SK-N-MC (cell line): ENCODE measurements at regions not wholly inside any gene's neighbourhood (a gene's known extent, or its start where the extent isn't known, plus 50 kb on each side); places are given as distances from the start of the nearest gene placed in this dataset.

Experiments used
- EZH2 ChIP-seq: fragments of 200-600 bp; sonication (generic); IDR thresholded peaks from one replicate; pipeline ENCODE4 v1.6.1; 2017; ENCODE audit warnings: antibody characterized with exemption
- POLR2AphosphoS5 ChIP-seq: IDR thresholded peaks from 2 replicates; pipeline ENCODE4 v1.6.1; 2012; ENCODE audit warnings: mild to moderate bottlenecking, low read depth, low read length, borderline replicate concordance

- TF ChIP-seq EZH2, result no peak
- no peak for TF ChIP-seq POLR2AphosphoS5
Observed at GRCh38 chr18:73688851-73689711, 458.6 kb downstream of the FBXO15 start.
